Islet precursor cell (in vitro differentiated cells): ENCODE measurements at regions not wholly inside any gene's neighbourhood (a gene's known extent, or its start where the extent isn't known, plus 50 kb on each side); places are given as distances from the start of the nearest gene placed in this dataset.
A peak's percentile ranks its signal among the peaks of the same experiment; 100 is the strongest.
"Not testable (repeated sequence)": the region's sequence is repeated elsewhere in the genome, so short reads cannot be mapped to it uniquely, and the experiment has no call there.

ENCODE experiments used
- DNase-seq: peaks from one replicate; pipeline ENCODE4 v3.0.0-alpha.2; 2018

DNA sequence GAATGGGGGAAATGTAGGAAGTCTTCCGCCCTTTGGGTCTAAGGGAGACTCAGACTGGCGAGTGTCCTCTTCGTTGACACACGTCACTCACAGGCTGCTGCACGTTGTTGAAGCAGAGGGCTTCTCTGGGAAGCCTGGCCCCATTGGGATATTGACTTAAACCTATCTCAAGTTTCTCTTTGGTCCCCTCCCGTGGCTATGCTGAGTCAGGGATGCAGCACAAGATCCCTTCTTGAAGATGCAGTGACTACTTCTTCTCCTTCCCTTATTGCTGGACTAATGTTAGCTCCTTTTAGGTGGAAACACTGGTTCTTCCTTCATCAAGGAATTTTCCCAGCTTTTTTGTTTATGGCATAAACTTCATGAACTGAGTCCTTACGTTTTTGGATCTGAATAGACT, 89.8 kb upstream of the CCDC71L start:
- no peak for DNase-seq

DNA sequence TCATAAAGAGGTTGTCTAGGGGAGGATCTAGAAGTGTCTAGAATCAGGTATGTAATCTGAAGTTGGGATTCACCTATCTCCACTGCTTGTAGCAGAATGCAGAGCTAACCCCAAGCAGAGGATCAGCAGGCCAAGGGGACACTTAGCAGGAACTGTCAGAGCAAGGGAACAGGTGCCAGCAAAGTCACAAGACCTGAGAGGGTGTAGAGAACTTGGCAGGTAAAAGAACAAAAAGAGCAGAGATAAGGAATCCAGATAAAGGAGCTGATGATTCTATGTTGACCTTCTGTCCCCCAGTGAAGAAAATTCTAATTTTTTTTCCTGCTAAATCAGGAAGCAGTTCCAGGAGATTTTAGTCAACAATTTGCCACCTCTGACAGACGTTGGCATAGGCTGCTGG, 91.4 kb upstream of the CCDC71L start:
- no peak for DNase-seq

DNA sequence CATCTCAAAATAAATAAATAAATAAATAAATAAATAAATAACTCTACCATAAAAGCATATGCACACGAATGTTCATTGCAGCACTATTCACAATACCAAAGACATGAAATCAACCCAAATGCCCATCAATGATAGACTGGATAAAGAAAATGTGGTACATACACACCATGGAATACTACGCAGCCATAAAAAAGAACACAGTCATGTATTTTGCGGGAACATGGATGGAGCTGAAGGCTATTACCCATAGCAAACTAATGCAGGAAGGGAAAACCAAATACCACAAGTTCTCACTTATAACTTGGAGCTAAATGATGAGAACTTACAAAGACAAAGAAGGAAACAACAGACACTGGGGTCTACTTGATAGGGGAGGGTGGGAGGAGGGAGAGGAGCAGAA, 94.1 kb upstream of the CCDC71L start:
- DNase-seq: not testable (repeated sequence)

DNA sequence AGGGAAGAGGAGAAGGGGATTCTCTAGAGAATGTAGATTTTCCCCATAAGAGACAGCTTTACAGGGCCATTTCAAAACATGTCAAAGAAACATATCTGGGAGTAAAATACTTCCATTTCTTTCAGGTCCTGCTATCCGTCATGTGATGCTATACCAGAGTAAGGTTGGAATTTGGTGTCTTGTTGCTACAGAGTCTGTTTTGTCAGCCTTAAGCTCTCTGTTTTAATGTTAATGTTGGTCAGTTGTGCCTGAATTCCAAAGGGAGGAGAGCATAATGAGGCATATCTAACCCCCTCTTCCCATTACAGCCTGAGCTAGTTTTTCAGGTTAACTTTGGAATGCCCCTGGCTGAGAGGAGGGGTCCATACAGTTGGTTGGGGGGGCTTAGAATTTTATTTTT, 94.7 kb upstream of the CCDC71L start:
- DNase-seq: no peak

DNA sequence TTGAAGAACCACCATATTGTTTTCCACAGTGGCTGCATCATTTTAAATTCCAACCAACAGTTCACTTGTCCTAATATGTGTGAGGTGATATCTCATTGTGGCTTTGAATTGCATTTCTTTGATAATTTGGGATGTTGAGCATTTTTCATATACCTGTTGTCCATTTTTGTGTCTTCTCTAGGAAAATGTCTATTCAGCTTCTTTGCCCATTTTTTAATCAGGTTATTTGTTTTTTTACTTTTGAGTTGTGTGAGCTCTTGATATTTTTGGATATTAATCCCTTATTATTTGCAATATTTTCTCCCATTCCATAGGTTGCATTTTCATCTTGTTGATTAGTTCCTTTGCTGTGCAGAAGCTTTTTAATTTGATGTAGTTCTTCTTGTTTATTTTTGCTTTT, 95.1 kb upstream of the CCDC71L start:
- no peak for DNase-seq

DNA sequence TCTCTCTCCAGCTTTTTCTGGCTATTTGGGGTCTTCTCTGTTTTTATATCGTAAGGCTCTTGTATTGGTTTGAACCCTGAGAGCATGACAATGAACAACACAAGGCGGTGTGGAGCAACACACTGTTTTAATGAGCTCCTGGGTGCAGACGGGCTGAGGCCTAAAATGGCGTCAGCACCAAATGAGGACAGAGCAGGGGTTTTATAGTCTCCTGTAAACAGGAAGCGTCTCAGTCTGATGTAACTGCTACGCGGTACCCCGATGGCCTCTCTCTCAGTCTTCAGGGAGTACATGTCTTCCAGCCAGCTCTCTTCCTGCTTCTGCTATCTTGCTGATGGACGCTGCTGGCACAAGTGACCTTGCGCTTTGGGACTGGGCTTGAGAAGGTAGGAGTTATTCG, 95.9 kb upstream of the CCDC71L start:
- no peak for DNase-seq

DNA sequence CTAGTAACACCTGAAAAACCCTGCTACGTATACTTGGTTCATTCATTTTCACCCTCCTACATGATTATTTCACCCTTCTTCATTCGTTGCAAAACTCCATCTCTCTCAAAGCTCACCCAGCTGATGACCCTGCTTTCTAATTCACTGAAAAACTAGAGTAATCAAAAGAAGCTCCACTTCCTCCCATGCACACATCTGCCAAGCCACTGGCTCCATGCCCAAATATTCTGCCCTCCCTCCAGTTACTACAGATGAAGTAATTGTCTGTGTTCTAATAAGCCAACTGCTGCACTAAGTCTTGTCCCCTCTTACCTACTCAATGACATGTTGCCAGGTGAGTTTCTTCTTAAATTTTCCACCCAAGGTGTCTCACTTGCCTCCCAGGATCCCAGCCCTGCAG, 96.9 kb upstream of the CCDC71L start:
- no peak for DNase-seq

DNA sequence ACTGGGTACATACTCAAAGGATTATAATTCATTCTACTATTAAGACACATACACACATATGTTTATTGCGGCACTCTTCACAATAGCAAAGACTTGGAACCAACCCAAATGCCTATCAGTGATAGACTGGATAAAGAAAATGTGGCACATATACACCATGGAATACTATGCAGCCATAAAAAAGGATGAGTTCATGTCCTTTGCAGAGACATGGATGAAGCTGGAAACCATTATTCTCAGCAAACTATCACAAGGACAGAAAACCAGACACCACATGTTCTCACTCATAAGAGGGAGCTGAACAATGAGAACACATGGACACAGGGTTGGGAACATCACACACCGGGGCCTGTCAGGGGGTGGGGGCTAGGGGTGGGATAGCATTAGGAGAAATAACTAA, 101.9 kb upstream of the CCDC71L start:
- not testable (repeated sequence) for DNase-seq

DNA sequence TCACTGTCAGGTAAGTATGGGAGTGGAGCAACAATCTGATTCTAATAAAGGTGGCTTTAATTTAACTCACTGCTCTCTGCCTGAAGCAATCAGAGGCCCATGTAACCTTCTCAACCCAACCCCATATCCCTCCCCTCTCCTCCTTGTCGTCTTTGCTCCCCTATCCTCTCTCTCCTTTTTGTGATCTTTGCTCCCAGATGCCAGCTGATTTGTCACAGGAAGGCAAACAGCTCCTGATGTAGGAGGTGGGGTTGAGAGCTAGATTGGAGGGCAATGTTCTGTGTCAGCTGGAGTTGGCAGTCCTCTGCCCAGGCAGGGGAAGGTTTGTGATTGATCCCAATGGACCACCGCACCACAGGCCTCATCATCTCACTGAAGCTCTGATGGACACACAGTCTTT, 101.4 kb upstream of the PIK3CG start:
- DNase-seq: no peak

DNA sequence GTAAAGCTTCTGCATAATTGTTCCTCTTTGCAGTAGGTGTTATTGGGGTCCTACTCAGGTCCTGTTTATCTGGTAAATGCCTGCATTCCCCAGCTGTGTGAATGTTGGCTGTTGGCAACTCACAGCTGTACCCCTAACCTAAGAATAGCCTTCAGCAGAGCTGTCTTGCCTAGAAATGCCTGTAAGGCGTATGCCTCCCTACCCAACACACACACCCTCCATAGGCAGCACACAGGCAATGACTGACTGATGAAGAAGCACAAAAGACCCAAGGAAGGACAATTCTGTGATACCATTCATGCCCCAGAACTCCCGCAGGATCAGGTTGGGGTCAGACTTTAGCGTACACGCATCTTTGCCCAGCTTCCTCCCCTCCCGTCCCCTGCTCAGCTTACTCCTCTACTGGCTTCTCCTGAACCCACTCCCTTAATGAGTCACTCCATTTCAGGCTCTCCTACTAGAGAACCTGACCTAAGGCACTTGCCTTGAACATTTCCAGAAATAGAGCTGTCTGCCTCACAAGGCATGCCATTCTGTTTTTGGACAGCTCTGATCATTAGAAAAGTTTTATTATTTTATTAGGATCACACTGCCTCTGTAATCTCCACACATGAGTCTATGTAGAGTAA, 99.2 kb upstream of the PIK3CG start:
- DNase-seq: peak; percentile 65

DNA sequence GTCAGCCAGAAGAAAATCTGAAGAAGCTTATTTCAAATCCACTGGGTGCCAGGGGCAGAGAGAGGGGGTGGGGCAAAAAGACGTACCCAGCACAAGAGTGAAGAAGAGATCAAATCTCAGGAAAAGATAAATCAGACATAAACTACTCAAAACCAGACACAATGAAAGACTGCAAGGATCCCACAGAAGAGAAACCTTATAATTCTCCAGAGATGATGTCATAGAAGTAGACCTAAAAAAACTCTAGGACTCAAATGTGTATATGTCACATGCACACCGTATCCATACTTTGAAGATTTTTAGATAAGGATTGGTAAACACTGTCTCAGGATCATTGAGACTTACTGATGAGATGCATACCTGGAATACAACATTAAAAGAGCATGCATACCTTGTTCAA, 98.5 kb upstream of the PIK3CG start:
- no peak for DNase-seq

DNA sequence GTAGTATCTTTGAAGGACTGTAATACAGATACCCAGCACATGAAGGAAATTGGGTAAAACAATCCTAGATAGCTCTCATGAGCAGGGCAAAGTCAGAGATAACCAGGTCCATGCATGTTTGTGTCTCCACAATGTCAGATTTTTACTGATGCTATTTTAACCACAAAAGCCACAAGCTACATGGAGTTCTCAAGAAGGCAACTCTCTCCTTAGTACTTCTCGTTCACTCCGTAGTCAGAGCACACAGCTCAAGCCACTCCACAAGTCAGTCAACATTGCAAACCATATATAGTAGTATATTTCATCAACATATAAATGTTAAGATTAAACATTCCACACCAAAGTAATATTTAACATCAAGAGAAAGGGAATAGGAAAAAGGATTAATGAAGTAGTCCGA, 98.0 kb upstream of the PIK3CG start:
- no peak for DNase-seq

DNA sequence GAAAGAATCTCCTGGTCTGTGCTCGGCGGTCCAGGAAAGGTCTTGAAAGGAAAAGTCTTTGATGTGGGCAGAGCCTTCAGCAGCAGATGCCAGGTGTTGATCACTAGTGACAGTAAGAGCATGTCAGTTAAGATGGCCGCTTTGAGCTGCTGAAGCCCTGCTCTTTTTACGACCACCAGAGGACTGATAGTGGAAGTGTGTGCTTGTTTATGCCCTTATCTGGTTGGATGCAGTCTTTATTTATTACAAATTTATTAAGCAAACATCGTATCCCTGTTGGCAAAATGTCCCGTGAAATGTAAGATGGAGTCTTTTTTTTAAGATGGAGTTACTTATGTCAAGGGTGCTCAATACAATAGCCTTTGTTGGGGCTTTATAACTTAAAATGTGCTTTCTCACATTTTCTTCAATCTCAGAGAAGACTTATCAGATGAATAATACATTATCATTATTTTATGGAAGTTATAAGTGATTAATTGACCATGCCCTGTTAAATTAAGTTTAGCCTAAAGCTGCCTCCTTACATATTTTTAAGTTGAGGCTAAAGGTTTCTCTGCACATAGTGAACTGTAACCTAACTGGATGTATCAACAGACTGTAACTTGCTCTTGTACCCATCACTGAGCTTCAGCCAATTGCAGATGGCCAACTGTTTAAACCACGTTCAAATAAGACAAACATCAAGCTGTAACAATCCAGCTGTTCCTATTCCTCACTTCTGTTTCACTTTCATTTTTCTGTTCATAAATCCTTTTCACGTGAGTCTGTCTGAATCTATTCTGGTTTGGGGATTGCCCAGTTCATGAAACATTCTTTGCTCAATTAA, 97.4 kb upstream of the PIK3CG start:
- DNase-seq: peak; percentile 78

DNA sequence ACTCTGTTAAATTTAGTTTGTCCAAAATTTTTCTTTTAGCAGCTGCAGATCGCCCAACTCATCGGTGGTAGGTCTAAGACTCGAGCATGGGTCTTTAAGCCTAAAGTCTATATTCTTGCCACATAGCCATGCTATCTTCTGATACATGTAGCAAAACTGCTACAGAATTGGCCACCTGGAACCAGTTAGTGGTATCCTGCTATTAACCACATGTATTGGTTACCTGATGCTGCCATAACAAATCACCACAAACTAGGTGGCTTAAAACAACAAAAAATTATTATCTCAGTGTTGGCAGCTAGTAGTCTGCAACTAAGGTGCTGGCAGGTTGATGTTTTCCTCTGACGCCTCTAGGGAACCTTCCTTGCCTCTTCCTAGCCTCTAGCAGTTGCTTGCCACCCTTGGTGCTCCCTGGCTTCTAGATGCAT, 96.7 kb upstream of the PIK3CG start:
- DNase-seq: no peak

DNA sequence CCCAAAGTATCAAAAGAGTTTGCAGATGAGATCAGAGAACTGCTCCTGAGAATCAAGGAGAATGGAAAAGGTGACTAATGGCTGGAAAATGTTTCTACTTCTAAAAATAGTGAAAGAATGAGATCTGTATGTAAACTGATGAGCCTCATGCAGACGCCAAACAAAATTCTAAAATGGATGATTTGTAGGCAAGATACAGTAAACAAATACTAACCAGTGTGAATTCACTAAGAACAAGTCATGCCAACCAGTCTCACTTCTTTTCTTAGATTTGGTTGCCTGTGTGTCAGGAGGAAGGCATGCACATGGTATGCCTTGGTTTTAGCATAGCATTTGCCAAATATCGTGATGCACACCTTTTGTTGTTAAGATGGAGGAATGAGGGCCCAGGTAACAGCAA, 94.9 kb upstream of the PIK3CG start:
- DNase-seq: no peak

DNA sequence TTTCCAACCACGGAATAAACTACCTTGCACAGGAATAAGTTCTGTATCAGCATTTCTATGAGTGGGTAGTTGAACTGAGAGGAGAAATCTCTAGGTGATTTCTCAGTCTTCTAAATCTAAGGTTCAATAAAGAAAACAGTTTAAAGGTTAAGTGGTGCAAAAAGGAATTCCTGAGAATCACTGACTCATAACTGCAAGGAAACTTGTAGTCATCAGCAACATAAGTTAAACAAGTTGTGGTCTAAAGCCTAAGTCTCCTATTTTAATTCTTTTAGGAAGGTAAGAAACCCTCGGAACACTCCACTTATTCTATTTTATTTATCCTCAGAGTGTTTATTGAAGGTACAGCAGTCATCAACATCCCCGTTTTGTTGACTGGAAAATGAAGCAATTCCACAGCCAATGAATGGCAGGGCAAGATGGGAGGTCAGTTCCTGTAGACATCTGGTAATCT, 92.4 kb upstream of the PIK3CG start:
- DNase-seq: no peak

DNA sequence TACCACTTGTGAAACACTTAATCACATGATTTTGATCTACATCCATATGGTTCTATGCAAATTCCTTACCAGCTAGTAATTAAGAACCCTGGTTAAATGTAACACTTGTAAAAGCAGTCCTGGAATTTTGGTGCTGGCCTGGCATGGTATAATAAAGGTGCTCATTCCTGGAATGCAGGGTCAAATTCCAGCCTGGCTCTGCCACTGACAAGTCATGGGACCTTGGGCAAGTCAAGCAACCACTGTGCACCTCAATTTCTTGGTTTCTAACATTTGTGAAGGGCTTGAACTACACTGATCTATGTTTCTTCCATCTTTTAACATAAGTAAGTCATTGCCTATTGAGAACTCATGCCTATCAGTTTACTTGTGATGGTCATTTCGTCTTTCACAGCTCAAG, 91.9 kb upstream of the PIK3CG start:
- DNase-seq: peak; percentile 69

DNA sequence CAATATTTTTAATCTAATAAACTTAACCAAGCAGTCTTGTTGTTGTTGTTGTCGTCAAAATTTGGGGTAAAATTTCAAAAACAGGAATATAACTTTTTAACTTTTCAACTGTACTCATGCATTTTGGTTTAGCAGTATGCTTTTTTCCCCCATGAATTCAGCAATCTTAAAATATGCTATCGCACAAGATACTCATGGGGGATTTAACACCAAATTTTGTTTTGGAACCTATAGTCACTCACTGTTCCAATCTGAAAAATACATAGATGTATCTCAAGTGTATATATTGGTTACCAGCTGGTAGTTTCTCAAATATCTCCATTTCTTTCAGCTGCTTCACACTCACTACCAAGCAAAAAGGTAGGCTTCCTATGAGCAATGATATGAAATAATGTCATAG, 91.4 kb upstream of the PIK3CG start:
- no peak for DNase-seq

DNA sequence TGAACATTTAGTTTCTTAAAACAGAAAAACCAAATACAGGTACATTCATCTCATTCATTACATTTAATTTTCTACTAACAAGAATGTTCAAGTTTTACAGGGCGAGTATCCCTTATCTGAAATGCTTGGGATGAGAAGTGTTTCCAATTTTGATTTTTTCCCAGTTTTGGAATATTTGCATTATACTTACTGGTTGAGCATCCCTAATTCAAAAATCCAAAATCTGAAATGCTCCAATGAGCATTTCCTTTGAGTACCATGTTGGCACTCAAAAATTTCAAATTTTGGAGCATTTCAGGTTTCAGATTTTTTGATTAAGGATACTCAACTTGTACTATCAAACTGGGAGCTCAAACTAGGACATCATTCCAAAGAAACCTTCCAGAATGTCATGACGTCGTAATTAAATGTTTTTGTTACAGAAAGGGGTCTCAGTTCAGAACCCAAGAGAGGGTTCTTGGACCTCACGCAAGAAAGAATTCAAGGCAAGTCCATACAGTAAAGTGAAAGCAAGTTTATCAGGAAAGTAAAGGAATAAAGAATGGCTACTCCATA, 90.8 kb upstream of the PIK3CG start:
- DNase-seq: no peak

DNA sequence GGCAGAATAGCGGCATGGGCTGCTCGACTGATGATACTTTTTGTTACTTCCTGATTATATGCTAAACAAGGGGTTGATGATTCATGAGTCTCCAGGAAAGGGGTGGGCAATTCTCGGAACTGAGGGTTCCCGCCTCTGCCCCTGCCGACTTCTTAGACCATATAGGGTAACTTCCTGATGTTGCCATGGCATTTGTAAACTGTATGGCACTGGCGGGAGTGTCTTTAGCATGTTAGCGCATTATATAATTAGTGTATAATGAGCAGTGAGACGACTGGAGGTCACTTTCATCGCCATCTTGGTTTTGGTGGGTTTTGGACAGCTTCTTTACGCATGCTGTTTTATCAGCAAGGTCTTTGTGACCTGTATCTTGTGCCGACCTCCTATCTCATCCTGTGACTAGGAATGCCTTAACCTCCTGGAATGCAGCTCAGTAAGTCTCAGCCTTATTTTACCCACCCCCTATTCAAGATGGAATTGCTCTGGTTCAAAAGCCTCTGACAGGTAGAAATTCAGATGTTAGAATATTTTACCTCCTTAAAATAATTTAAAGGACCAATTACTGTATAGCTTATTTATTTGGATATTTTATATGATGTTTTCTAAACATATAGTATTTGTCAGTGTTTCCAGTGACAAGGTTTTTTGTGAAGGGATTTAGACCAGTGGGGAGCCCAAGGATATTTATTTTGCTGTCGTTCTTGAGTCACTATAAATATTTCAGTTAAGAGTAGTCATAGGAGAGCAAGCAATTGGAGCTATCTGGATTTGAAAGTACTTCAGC, 90.1 kb upstream of the PIK3CG start:
- DNase-seq: no peak

DNA sequence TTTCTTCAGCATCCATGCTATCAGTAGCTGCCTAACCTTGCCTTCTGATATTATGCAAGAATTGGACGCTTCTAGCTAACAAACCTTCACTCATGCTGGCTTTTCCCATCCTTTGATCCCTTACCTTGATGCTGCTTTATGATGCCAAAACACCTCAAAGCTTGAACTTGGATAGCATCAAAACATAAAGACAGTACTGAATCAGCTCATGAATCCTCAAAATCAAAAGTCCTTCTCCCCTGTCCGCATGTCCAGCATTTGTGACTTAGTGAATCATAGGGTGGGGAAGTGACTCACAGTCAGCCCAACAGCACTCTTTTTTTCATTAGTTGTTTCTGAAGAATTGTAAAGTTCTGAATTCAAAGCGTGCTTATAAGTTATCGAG, 89.5 kb upstream of the PIK3CG start:
- DNase-seq: peak; percentile 64

DNA sequence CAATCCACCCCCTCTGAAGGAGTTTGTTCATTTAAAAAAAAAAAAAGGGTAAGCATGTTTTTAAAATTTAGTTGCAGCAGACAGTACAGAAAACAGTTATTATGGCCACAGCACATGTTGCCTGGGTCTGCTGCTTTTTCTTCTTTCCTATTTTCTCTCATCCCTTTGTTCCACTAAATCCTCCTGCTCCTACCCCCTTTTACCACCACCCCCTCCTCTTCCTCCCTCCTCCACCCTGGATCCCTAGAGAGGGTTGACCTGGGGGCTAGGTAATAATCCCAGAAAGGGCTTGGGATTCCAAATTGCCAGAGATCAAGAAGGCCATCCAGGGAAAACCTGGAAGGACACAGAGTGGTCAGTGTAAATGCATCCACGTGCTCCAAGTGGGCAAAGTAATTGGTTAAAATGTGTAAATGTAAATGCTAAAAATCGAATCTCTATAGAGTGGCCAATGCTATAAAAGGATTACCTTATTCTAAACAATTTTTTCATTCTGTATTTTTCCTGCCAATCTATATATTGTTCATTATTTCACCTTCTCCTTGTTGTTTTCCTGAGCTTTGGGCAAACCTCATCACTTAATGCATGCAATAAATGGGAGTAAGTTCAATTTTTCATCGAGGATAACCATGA, 89.0 kb upstream of the PIK3CG start:
- DNase-seq: no peak
